H9 (cell line): ENCODE measurements at regions not wholly inside any gene's neighbourhood (a gene's known extent, or its start where the extent isn't known, plus 50 kb on each side); places are given as distances from the start of the nearest gene placed in this dataset.

Source experiments
- DNase-seq: peaks from one replicate; pipeline ENCODE4 v3.0.0-alpha.2; 2017
- H2AFZ ChIP-seq: one replicate; pipeline ENCODE4 v1.6.1; 2013; ENCODE audit warnings: mild to moderate bottlenecking, low read length, control low read depth, moderate library complexity
- H2AK5ac ChIP-seq: 2 replicates; pipeline ENCODE4 v1.6.1; 2013; ENCODE audit warnings: low read length, control low read depth, mixed read lengths; ENCODE audit not compliant: insufficient read length
- H2BK120ac ChIP-seq: one replicate; pipeline ENCODE4 v1.6.1; 2013; ENCODE audit warnings: low read depth, mild to moderate bottlenecking, low read length, control low read depth, inconsistent platforms; ENCODE audit not compliant: poor library complexity, severe bottlenecking
- H2BK12ac ChIP-seq: 2 replicates; pipeline ENCODE4 v1.6.1; 2013; ENCODE audit warnings: low read length, control low read depth, mixed read lengths, low read depth; ENCODE audit not compliant: insufficient read length
- H2BK15ac ChIP-seq: 2 replicates; pipeline ENCODE4 v1.6.1; 2013; ENCODE audit warnings: low read depth, low read length, control low read depth
- H2BK20ac ChIP-seq: one replicate; pipeline ENCODE4 v1.6.1; 2013; ENCODE audit warnings: low read depth, mild to moderate bottlenecking, low read length, control low read depth, inconsistent platforms; ENCODE audit not compliant: poor library complexity, severe bottlenecking
- H2BK5ac ChIP-seq: 2 replicates; pipeline ENCODE4 v1.6.1; 2013; ENCODE audit warnings: low read length, control low read depth, mixed read lengths; ENCODE audit not compliant: insufficient read length
- H3K14ac ChIP-seq: 2 replicates; pipeline ENCODE4 v1.6.1; 2013; ENCODE audit warnings: low read length, control low read depth; ENCODE audit not compliant: insufficient read depth
- H3K18ac ChIP-seq: 2 replicates; pipeline ENCODE4 v1.6.1; 2013; ENCODE audit warnings: low read depth, mild to moderate bottlenecking, mixed read lengths, low read length, control low read depth; ENCODE audit not compliant: insufficient read length
- H3K23ac ChIP-seq: 2 replicates; pipeline ENCODE4 v1.6.1; 2013; ENCODE audit warnings: low read length, control low read depth, mixed read lengths, low read depth; ENCODE audit not compliant: insufficient read length
- H3K23me2 ChIP-seq: 2 replicates; pipeline ENCODE4 v1.6.1; 2013; ENCODE audit warnings: low read depth, mild to moderate bottlenecking, mixed read lengths, low read length, control low read depth; ENCODE audit not compliant: insufficient read length, poor library complexity, severe bottlenecking
- H3K27ac ChIP-seq: 2 replicates; pipeline ENCODE4 v1.5.1; 2013; ENCODE audit warnings: low read length, control low read depth, mixed read lengths, low read depth; ENCODE audit not compliant: insufficient read length
- H3K27me3 ChIP-seq: 2 replicates; pipeline ENCODE4 v1.6.1; 2013; ENCODE audit warnings: low read length, control low read depth, inconsistent platforms; ENCODE audit not compliant: insufficient read depth
- H3K4ac ChIP-seq: 2 replicates; pipeline ENCODE4 v1.6.1; 2013; ENCODE audit warnings: low read depth, mild to moderate bottlenecking, control low read depth, inconsistent platforms, low read length, moderate library complexity
- H3K4me1 ChIP-seq: 2 replicates; pipeline ENCODE4 v1.6.1; 2013; ENCODE audit warnings: low read length, control low read depth, inconsistent platforms; ENCODE audit not compliant: insufficient read depth
- H3K4me2 ChIP-seq: 2 replicates; pipeline ENCODE4 v1.6.1; 2013; ENCODE audit warnings: low read length, control low read depth, mixed read lengths; ENCODE audit not compliant: insufficient read length, insufficient read depth
- H3K56ac ChIP-seq: 2 replicates; pipeline ENCODE4 v1.6.1; 2013; ENCODE audit warnings: low read depth, mild to moderate bottlenecking, mixed read lengths, low read length, control low read depth; ENCODE audit not compliant: insufficient read length
- H3K79me1 ChIP-seq: 2 replicates; pipeline ENCODE4 v1.6.1; 2013; ENCODE audit warnings: low read depth, mild to moderate bottlenecking, moderate library complexity, low read length, control low read depth, inconsistent platforms; ENCODE audit not compliant: insufficient read depth, poor library complexity, severe bottlenecking
- H3K79me2 ChIP-seq: 2 replicates; pipeline ENCODE4 v1.6.1; 2013; ENCODE audit warnings: low read length, control low read depth, inconsistent platforms; ENCODE audit not compliant: insufficient read depth
- H3K9ac ChIP-seq: 2 replicates; pipeline ENCODE4 v1.6.1; 2013; ENCODE audit warnings: low read length, control low read depth, mixed read lengths; ENCODE audit not compliant: insufficient read length; ENCODE audit errors: extremely low read depth
- H3K9me3 ChIP-seq: one replicate; pipeline ENCODE4 v1.6.1; 2013; ENCODE audit warnings: low read depth, low read length, inconsistent platforms; ENCODE audit not compliant: control insufficient read depth
- H3T11ph ChIP-seq: one replicate; pipeline ENCODE4 v1.6.1; 2013; ENCODE audit warnings: mild to moderate bottlenecking, low read length, control low read depth, inconsistent platforms
- H4K20me1 ChIP-seq: one replicate; pipeline ENCODE4 v1.6.1; 2013; ENCODE audit not compliant: control insufficient read depth, insufficient read length, insufficient read depth
- H4K5ac ChIP-seq: 2 replicates; pipeline ENCODE4 v1.6.1; 2013; ENCODE audit warnings: low read depth, mild to moderate bottlenecking, mixed read lengths, low read length, control low read depth; ENCODE audit not compliant: insufficient read length
- H4K8ac ChIP-seq: replicated peaks from 2 replicates; pipeline ENCODE4 v1.6.1; 2013; ENCODE audit warnings: low read length, control low read depth, mixed read lengths, low read depth; ENCODE audit not compliant: insufficient read length
- H4K91ac ChIP-seq: 2 replicates; pipeline ENCODE4 v1.6.1; 2013; ENCODE audit warnings: low read depth, mild to moderate bottlenecking, moderate library complexity, mixed read lengths, low read length, control low read depth; ENCODE audit not compliant: insufficient read length
- H3K27ac Mint-ChIP-seq, 3 experiments: 2 replicates in 2 of 3; 3 replicates in 1 of 3; pipeline ENCODE4 v1.8.0; 2020 to 2021; ENCODE audit warnings: mixed read lengths in 3 of 3, mild to moderate bottlenecking in 1 of 3, moderate library complexity in 1 of 3
- H3K27me3 Mint-ChIP-seq: 2 replicates; pipeline ENCODE4 v1.8.0; 2021; ENCODE audit warnings: low read depth, mild to moderate bottlenecking, moderate library complexity, mixed read lengths
- H3K36me3 Mint-ChIP-seq, 3 experiments: 2 replicates in 2 of 3; 3 replicates in 1 of 3; pipeline ENCODE4 v1.8.0; 2020 to 2021; ENCODE audit warnings: low read depth in 3 of 3, mixed read lengths in 3 of 3; ENCODE audit not compliant: insufficient read depth in 1 of 3
- H3K4me1 Mint-ChIP-seq, 2 experiments: 2 replicates each; pipeline ENCODE4 v1.8.0; 2020; ENCODE audit warnings: mixed read lengths in 2 of 2
- H3K4me3 Mint-ChIP-seq, 2 experiments: 2 replicates in 1 of 2; 3 replicates in 1 of 2; pipeline ENCODE4 v1.8.0; 2020 to 2021; ENCODE audit warnings: mild to moderate bottlenecking in 2 of 2, mixed read lengths in 2 of 2, moderate library complexity in 1 of 2
- H3K9me3 Mint-ChIP-seq, 2 experiments: 2 replicates in 1 of 2; 3 replicates in 1 of 2; pipeline ENCODE4 v1.8.0; 2020; ENCODE audit warnings: mild to moderate bottlenecking in 2 of 2, mixed read lengths in 2 of 2, moderate library complexity in 1 of 2
- CTCF ChIP-seq: fragments of 200-600 bp; sonication (generic); conservative IDR thresholded peaks from 3 replicates; pipeline ENCODE4 v1.8.0; 2021; ENCODE audit warnings: antibody characterized with exemption, mild to moderate bottlenecking
- WGBS: extraction: QIAGEN DNeasy Blood & Tissue Kit; methylation state at CpG from one replicate; pipeline ENCODE4 v1.1.7; 2013; ENCODE audit warnings: missing lambda C conversion rate, low lambda C conversion rate, mixed read lengths; ENCODE audit not compliant: insufficient read length; ENCODE audit errors: extremely low coverage; 5-methylcytosine and 5-hydroxymethylcytosine counted together

- no peaks in the 10 kb centered on the region for H3K79me2 ChIP-seq
- no peak overlapping the region for H2BK120ac ChIP-seq
- no peak overlapping the region for H2BK5ac ChIP-seq
- Mint-ChIP-seq H3K4me1 (peaks cover 48 to 50% of the 10 kb centered on the region in 2 experiments), H3K27ac (peak overlapping the region in 1 of 3 experiments; percentile 12; a peak in 1 of 7 replicates), H3K27me3 (peaks cover 26% of the 10 kb centered on the region), H3K36me3 (no peaks in the 10 kb centered on the region), H3K9me3 (no peaks in the 10 kb centered on the region; a peak in 1 of 5 replicates), H3K4me3 (0 out of 5 replicates have a peak overlapping the region, but pooled peaks of 1 of the 2 experiments have one; percentile 1)
- H4K5ac ChIP-seq, result no peak overlapping the region
- no peak overlapping the region for H3K27ac ChIP-seq
- H3K23ac ChIP-seq, result no peak overlapping the region
- no peak overlapping the region for H4K8ac ChIP-seq
- H2BK15ac ChIP-seq, result no peak overlapping the region
- H3K9me3 ChIP-seq, result no peaks in the 10 kb centered on the region
- H2AK5ac ChIP-seq, result no peak overlapping the region
- H3K4ac ChIP-seq, result no peak overlapping the region
- H3K27me3 ChIP-seq, result no peaks in the 10 kb centered on the region
- H3K4me1 ChIP-seq, result peaks cover 8% of the 10 kb centered on the region; the same call in 1 of the 2 replicates
- H2AFZ ChIP-seq, result no peak overlapping the region
- no peak overlapping the region for H3K9ac ChIP-seq
- no CpG with 5 or more reads among the region's 6 CpGs for WGBS
- no peak overlapping the region for H3K14ac ChIP-seq
- H3T11ph ChIP-seq, result no peak overlapping the region
- H4K91ac ChIP-seq, result no peak overlapping the region
- no peak overlapping the region for H2BK12ac ChIP-seq
- TF ChIP-seq CTCF, result no peak
- no peak overlapping the region for H2BK20ac ChIP-seq
- H3K23me2 ChIP-seq, result no peaks in the 10 kb centered on the region
- H3K56ac ChIP-seq, result no peak overlapping the region
- no peaks in the 10 kb centered on the region for H3K79me1 ChIP-seq
- H4K20me1 ChIP-seq, result no peaks in the 10 kb centered on the region
- no peak overlapping the region for H3K4me2 ChIP-seq
- DNase-seq, result no peak
- no peak overlapping the region for H3K18ac ChIP-seq
Observed at GRCh38 chr15:69916169-69916785, 181.4 kb downstream of the TLE3 start.
